HG03196 (cell line): ENCODE measurements at regions not wholly inside any gene's neighbourhood (a gene's known extent, or its start where the extent isn't known, plus 50 kb on each side); places are given as distances from the start of the nearest gene placed in this dataset.
"Not testable (repeated sequence)": the region's sequence is repeated elsewhere in the genome, so short reads cannot be mapped to it uniquely, and the experiment has no call there.

Experiments
- ATAC-seq: cut with Tn5 transposase; IDR thresholded peaks from one replicate; pipeline ENCODE4 v1.9.1; 2021; ENCODE audit not compliant: unreplicated experiment

DNA sequence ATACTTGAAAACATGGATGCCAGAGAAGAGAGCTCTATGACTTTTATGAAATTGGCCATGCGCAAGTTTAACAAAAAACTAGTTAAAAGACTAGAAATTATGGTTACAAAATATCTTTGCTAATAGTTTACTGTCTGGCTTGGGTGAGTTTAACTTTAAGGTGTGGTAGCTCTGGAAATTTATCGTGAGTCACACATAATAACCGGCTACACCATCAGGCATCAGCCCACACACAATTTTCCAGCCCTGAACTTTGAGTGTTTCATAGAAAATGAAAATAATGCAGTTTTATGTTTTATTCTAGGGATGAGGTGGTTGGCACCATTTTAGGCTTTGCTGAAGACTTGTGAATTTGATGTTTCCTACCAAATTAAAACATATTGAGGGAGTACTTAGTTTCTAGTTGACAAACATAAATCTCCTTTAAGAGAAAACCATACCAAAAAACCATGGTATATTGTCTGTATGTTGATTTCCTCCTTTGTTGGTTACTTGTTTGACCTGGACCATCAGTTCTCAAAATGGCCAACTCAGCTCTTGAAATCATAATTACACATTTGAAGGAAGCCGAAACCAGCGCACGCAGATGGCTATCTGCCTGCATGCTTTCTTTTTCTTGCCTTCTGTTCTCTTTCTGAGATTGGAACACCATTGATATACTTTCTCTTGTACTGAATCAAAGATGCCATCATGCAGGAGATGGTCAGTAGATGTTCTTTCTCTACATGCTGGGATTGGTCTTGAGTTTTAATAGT lies 125.1 kb downstream of the AKAP11 start:
- no peak for ATAC-seq

DNA sequence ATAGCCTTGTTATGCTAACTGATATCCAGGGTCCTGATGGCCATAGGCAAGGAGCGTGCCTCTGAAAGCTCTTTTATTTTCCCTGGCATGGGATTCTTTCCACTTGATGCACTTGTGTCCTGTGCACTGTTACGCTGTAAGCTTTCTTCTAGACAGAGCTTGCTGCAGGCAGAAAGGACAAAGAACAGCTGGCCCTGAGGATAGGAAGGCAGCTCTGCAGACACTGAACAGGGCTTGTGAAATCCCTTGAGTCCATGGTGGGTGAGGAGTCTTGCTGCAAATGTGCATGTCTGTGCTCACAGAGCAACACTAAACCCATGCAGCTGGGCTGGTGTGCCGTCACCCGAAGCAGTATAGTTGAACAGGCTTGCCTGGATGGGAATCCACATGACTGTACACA lies 126.6 kb downstream of the AKAP11 start:
- ATAC-seq = no peak

- no peak for ATAC-seq
These were observed 128.4 kb downstream of the AKAP11 start for GRCh38 chr13:42400188-42400833.

- ATAC-seq = no peak
These were observed 129.4 kb downstream of the AKAP11 start for GRCh38 chr13:42401376-42401775.

DNA sequence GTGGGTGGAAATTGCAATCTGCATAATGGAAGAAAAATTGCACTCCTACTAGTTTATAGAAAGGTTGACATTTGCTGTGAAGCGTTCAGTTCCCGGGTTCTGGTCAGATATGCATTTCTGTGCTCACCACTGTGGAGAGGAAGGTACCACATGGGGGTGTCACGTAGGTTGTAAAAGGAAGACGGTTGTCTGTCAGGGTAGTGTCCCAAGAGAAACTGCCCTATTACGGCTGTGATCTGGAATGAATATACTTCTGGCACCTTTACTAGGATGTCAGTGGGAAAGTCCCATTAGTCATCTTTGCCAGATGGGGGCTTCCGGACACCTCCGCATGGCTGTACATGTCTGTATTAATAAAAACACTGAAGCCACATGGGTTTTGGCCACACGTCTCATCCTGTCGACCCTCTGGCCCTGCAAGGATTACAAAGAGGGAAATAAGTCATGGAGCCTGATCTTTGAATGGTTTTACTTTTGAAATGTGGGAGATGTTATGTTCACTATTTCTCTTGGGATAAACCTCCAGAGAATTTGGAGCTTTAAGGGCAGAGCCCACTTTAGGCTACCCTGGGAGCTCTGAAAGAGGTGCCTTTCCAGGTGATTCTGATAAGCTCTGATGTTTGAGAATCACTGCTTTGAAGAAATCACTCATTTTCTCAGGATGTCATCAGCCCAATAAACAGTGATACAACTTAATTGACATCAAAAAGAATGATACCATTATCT lies 133.9 kb downstream of the AKAP11 start:
- peak; percentile 77 for ATAC-seq

DNA sequence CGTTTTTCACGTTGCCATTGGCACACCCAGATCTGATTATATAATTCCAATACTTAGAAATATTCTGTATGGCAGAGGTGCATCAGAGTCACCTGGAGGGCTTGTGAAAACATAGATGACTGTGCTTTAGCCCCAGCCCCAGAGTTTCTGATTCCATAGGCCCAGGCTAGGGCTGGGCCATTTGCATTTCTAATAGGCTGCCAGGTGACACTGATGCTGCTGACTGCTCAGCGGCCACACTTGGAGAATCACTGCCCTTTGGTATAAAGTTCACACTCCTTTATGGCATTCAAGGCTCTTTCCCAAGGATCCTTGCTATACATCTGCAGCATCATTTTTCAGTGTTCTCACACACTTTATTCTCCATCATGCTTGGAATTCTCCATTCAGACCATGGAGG lies 137.1 kb downstream of the AKAP11 start:
- ATAC-seq = no peak

DNA sequence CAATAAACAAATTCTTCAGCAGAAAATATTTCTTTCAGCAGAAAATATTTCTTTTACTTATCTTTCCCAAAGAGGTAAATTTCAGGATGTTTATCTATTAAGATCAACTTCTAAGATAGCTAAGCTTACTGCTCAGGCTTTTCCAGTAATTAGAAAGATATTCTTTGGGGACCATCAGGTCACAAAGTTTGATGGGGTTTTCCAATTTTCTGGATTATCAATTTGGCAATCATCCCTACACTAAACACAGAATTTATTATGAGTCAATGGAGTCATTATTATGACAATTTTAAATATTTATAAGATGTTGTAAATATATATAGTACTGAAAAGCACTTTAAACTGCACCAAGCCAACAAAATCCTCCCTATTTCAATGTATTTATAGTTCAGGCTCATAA lies 137.6 kb downstream of the AKAP11 start:
- ATAC-seq = no peak

DNA sequence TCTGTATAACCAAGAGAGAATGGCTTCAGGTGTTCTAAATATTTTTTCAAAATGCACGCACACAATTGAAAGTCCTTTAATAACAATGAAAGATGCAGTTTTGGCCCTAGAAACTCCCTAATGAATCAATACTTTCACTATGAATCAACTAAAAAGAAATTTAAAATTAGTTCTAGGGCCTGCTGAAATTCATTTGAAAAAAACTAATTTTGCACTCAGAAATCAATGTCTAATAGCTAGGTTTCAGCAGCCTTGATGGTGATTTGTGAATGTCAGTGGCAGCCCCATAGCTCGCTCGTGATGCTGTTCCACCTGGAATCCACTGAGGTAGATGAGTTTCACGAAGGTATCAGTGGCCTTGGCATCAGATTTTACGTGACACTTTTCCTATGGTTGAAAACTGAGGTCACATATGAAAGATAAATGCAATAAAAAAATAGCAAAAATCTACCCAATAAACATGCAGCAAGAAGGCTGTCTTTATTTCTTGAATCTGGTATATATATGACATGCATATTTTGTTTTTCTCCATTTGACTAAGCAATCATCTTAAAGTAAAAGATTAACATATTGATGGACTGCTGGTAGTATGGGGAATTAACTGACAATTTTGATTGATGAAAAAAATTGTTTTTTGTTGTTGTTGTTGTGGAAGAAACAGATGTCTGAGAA lies 141.0 kb downstream of the AKAP11 start:
- ATAC-seq = no peak

GRCh38 chr13:42413484-42413815 lies 141.5 kb downstream of the AKAP11 start:
- ATAC-seq = no peak

DNA sequence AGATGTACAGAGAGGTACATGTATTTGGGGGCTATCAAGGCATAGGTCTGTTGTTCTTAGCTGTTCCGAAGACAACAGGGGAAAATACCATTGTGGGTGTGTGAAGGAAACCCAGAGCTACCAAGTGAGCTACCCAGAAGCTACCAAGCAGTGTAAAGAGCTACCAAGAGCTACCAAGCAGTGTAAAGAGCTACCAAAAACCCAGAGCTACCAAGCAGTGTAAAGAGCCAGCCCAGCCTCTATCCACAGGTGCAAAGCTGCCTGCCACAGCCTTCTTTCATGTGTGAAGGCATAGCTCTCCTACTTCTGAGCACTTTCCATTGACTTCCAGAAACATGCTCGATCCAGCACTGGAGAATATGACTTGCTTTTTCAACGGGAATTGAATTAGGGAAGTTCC lies 145.7 kb downstream of the AKAP11 start:
- no peak for ATAC-seq

DNA sequence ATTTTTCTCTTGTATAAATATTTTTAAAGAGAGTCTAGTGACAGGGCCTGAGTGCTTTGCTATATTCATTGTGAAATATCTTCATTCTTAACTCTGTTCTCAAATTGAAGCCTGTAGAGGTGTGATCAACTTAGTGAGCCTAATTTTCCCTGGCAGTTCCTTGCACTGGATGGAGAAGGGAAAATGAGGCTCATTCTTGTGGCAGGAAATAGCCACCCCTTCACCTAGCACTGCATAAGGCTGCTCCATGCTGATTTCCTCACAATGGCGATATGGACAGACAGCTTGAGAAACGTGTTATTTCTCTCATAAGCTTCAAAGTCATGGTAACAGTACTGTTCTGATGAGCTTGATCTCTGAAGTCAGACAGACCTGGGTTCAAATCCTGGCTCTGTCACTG lies 146.2 kb downstream of the AKAP11 start:
- ATAC-seq = no peak

GRCh38 chr13:42420304-42420703 lies 148.4 kb downstream of the AKAP11 start:
- no peak for ATAC-seq

GRCh38 chr13:42422681-42423080 lies 150.7 kb downstream of the AKAP11 start:
- ATAC-seq = no peak

GRCh38 chr13:42424182-42424581 lies 149.8 kb upstream of the TNFSF11 start:
- no peak for ATAC-seq

DNA sequence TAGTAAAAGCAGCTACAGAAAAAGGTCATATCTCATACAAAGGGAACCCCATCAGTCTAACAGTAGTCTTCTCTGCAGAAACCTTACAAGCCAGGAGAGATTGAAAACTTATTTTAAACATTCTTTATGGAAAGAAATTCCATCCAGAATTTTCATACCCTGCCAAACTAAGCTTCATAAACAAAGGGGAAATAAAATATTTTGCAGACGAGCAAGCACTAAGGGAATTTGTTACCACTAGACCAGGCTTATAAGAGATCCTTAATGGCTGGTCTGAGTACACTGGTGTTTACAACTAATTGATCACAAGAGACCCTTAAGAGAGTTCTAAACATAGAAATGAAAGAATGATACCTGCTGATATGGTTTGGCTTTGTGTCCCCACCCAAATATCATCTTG lies 128.6 kb upstream of the TNFSF11 start:
- ATAC-seq = no peak

GRCh38 chr13:42446597-42446996 lies 127.4 kb upstream of the TNFSF11 start:
- not testable (repeated sequence) for ATAC-seq

DNA sequence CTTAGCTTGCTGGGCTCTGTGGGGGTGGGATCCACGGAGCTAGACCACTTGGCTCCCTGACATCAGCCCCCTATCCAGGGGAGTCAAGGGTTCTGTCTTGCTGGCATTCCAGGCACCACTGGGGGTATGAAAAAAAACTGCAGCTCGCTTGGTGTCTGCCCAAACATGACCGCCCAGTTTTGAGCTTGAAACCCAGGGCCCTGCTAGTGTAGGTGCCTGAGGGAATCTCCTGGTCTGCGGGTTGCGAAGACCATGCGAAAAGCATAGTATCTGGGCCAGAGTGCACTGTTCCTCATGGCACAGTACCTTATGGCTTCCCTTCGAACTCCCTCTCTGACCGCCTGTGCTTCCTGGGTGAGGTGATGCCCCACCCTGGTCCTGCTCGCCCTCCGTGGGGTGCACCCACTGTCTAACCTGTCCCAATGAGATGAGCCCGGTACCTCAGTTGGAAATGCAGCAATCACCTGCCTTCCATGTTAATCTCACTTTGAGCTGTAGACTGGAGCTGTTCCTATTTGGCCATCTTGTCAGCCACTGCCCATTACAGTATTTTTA lies 120.8 kb upstream of the TNFSF11 start:
- no peak for ATAC-seq

DNA sequence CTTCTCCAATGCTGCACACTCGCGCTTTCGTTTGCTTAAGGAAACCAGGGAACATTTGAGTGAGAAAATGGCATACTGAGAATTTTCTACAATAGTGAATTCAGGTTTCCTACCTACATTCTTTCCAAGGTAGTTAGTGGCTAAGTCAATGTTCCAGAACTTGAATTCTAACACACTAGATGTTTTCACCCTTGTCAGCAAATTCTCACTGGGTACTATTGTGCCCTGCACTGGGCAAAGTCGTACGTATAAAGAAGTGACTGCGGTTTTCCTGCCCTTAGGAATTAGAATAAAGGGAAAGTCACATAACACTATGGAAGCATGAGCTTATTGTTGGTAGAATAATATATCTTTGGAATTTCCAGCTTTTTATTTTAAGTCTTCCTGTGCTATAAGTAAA lies 119.2 kb upstream of the TNFSF11 start:
- ATAC-seq = no peak

DNA sequence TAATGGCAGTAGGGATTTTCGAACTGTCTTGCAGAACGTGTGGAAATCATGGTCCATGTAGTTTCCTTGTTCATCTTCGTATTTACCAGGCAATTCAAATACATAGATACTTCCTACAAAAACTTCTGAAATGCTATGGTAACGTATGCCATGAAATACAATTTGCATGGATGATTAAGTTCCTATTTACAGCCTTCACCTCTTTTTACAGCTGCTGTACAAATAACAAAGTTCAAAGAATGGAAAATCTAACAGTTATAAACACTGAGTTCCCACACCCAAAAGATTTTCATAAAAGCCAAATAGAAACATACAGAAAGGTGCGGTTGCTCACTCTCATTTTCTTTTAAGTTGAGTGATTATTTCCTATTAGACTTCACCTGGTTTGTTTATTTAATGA lies 115.8 kb upstream of the TNFSF11 start:
- ATAC-seq = no peak

DNA sequence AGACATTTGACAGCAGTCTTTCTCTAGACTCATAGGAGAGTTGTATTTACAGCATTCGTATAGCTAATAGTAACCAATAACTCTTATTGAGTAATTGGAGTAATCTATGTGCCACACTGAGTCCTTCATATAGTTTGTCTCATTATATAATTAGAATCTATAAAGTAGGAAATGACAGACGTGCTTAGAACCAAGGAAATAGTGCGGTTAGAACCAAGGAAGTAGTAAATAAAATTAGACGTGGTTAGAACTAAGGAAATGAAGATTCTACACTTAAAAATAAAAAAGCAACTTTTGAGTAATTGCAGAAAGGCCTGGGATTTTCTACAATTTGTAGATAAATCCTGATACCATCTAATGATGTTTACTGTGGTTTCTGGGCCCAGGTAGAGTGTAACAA lies 107.8 kb upstream of the TNFSF11 start:
- no peak for ATAC-seq

DNA sequence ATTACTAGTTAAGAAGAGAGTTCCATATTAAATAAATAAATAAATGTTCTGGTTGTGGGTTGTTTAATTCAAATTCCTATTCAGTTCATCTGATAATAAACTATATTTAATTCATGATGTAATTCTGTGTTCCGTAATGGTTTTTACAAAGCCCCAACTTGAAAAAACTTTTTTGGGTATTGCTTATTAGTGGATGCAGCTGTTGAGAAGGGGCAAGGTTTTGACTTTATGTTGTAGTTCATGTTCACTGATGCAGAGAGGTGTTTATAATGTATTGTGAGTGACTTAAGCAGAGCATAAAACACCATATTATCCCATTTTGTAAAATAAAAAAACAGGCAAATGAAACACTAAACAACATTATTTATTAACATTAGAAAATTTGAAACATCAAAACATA lies 107.3 kb upstream of the TNFSF11 start:
- no peak for ATAC-seq
